SK-MEL-5 (cell line): ENCODE measurements at regions not wholly inside any gene's neighbourhood (a gene's known extent, or its start where the extent isn't known, plus 50 kb on each side); places are given as distances from the start of the nearest gene placed in this dataset.

Experiments used
- DNase-seq: peaks from one replicate; pipeline ENCODE4 v3.0.0-alpha.2; 2016; ENCODE audit warnings: low read depth, low spot score
- in situ Hi-C: cut with HindIII; loops from 2 replicates; pipeline ENCODE4 v1.10.0; 2016; ENCODE audit warnings: low sequenced_read_pairs, high pct_unique_total_duplicates, low pct_unique_long_range_greater_than_20kb

DNA sequence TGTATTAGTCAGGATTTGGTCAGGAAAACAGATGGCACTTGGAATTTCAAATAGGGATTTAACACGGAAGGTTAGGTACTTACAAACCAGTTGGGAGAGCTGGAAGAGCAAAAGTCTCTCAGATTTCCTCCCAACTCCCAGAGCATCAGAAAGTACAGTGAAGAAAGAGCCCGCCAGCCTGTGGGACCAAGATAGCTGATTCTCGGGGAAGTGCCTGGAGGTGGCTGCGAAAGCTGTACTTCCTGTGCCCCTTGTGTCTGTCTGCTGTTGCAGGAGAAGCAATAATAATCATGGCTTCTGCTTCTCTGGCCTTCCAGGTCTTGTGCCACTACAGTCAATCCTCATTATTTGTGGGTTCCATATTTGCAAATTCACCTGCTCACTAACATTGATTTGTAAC, 221.0 kb upstream of the BCOR start:
- in situ Hi-C loops: no loop called here
- no peak for DNase-seq

DNA sequence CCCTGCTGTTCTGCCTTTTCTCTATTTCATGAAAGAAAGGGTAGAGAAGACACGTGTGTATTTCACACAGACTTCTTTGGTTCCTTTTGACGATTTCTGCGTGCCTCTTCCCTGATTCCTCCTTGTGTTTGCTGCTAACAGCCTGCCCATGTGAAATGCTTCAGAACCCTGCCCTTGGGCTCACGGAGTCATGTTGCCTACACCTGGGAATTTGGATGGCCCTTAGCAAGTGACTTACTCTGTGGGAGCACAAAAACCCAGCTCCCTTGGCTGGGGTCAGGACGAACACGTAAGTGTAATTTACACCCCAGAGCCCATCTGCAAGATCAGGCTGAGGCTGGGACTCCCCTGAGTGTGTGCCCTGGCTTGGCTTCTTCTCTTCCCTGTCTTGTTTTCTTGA, 220.3 kb upstream of the BCOR start:
- in situ Hi-C loops: no loop called here
- DNase-seq: no peak

DNA sequence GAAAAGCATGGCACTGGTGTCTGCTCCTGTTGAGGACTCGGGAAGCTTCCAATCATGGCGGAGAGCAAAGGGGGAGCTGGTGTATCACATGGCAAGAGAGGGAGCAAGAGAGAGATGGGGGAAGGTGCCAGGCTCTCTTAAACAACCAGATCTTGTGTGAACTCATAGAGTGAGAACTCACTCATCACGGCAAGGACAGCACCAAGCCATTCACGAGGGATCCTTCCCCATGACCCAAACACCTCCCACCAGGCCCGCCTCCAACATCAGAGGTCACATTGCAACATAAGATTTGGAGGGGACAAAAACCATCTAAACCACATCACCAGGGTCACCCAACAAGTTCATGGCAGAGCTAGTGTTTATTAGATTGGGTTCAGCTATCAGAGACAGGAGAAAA, 218.7 kb upstream of the BCOR start:
- in situ Hi-C loops: no loop called here
- DNase-seq: no peak

DNA sequence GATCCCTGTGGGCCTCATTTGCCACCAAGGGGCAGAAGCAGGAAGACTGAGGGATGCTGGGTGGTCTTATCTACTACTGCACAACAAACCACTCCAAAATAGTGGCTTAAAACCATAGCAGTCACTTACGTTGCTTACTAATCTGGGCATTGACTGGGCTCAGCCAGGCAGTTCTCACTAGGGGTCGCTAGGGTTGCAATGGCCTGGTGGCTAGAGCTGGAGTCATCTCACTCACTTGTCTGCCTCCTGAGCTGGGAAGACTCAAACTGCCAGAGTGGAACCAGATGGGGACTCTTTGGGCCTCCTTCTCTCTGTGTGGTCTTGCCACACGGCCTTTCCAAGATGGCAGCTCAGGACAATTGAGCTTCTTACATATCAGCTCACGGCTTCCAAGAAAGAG, 216.3 kb upstream of the BCOR start:
- in situ Hi-C loops: no loop called here
- DNase-seq: peak; percentile 55

DNA sequence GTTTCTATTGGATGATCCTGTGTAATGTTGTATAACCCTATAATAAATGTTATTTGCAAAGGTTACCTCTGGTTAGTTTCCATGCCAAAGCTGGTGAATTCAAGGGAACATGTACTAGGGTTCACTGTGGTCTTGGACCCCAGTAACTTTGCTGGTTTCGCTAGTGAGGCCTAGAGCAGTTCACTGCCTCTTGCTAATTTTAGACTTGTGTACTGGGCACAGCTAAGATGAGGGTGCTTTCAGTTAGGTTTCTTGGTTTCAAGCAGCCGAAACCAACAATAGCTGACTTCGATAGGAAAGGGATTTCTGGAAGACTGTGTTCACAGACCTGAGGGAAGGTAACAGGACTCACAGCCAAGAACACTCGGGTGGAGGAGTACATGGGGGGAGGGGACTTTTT, 215.5 kb upstream of the BCOR start:
- in situ Hi-C loops: no loop called here
- DNase-seq: no peak

DNA sequence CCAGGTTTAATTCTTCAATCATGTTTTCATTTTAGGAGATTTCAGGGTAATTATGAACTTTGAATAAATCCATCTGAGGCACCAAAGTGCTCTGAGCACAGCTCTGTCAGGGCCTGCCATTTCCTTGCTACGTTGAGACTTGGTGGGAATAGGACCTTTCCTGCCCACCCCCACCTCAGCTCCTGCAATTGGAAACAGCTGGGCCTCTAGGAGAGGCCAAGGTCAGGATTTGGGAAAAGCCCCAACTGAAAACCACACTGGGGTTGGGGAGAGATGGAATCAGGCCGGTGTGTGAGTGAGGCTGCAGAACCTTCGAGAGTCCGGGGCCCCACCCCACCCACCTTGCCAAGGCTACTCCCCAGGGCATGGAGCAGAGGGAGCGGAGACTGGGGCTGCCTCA, 212.7 kb upstream of the BCOR start:
- in situ Hi-C loops: no loop called here
- DNase-seq: no peak

DNA sequence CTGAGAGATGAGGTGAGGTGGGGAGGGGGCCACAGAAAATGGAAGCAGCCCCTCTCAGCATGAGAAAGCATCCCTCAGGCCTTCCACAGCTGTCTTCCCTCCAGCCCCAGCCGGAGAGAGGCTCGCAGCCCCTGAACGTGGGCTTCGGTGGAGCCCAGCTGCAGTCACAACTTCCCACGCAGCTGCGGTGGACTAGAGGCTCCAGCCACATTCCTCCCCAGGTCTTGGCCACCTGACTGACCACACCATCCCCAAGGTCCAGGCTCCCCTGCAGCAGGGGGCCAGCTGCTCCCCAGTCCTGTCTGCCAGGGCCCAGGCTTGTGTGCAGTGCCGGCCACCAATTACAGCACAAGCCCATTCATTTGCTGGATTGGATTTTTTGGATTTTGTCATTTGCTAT, 212.3 kb upstream of the BCOR start:
- in situ Hi-C loops: no loop called here
- DNase-seq: no peak

DNA sequence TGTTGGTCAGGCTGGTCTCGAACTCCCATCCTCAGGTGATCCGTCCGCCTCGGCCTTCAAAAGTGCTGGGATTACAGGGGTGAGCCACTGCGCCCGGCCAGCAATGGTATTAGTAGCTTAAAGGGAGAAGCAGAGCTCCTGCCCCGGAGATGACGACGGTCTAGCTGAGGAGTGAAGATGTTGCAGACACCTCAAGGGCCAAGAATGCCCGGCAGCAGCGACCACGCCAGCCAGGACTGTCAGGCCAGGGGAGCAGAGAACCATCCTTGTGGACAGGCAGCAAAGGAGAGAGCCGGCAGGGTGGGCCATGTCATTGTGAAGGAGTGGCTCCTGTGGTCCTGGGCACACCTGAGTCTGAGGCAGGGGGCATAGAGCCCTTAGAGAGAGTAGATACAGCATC, 210.1 kb upstream of the BCOR start:
- DNase-seq: no peak
- in situ Hi-C loops: no loop called here

DNA sequence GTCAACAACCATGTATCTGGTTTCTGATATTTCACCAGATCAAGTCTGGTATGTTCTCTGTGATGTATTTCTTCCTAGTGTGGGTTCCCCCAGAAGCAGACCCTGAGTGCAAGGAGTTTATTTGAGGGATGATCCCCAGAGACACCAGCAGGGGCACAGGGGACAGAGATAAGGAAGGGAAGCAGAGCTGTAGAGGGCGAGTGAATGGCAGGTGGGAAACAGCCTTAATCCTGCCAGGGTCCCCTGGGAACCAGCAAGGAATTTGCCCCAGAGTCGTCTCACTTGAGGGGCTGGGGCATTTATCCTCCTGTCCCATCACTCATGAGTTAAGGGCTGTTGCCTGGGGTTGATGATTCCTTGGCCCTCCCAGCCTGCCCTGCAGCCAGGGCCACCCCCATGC, 206.4 kb upstream of the BCOR start:
- DNase-seq: no peak
- in situ Hi-C loops: no loop called here

DNA sequence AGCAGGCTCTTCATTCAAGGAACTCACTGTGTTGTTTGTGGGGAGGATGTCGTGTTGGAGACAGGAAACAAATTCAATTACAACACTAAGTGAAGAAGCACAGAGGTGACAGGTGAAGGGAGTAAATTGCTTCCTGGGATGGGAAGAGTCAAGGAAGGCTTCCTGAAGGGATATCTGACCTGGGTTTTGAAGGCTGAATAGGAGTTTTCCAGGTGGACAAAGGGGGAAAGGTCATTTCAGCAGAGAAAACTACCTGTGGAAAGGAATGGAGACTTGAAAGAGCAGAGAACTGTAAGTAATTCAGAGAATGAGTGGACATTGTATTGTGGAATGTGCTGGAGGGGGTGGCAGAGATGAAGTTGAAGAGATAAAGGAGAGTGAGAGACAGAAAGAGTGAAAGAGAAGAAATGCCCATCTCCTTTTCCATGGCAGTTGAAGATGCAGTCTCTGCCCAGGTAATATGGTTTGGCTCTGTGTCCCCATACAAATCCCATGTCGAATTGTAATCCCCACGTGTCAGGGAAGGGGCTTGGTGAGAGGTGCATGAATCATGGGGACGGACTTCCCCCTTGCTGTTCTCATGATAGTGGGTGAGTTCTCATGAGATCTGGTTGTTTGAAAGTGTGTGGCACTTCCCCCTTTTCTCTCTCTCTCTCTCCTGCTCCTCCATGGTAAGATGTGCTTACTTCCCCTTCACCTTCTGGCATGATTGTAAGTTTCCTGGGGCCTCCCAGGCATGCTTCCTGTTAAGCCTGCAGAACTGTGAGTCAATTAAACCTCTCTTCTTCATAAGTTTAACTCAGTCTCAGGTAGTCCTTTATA, 205.7 kb upstream of the BCOR start:
- in situ Hi-C loops: no loop called here
- DNase-seq: no peak

DNA sequence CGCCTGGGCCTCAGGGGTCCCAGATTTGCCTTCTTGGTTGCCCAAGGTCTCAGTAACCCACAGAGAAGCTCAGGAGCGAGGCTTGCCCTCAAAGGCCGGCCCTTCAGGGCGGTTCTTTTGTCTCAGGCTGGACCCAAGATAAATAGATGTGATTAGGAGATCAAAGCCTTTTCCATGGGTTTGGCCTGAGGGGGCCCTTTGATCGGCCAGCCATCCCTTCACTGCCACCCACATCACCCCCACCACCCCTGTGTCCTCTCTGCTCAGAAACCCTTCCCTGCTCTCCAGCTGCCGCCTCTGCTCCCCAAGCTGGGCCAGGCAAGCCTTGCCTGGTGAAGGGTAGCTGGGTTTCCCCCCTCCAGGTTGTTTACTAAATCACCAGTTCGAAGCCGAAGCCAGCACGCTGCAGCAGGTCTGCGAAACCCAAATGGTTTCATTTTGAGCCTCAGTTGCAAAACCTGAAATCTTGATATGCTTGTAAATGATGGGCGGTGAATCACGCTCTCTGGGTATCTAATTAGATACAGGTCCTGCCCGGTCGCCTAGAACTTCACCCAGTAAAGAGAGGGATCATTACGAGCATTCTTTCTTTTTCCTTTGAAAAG, 202.6 kb upstream of the BCOR start:
- no peak for DNase-seq
- in situ Hi-C loops: no loop called here

DNA sequence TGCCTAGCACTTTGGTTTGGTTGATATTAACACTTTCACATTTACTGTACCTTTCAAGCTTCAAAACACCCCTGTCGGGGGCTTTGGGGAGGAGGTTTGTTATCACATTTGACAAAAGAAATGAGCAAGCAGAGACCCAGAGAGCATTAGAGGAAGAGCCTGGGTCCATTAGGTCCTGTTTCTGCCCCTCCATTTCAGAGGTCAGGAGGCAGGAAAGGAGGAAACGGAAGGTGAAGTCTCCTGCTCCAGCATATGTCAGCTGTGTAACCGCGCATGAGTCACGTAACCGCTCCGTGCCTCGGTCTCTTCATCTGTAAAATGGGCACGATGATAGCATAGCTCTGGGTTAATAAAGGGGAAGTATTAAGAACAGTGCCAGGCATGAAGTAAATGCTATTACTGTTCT, 201.9 kb upstream of the BCOR start:
- in situ Hi-C loops: no loop called here
- no peak for DNase-seq

DNA sequence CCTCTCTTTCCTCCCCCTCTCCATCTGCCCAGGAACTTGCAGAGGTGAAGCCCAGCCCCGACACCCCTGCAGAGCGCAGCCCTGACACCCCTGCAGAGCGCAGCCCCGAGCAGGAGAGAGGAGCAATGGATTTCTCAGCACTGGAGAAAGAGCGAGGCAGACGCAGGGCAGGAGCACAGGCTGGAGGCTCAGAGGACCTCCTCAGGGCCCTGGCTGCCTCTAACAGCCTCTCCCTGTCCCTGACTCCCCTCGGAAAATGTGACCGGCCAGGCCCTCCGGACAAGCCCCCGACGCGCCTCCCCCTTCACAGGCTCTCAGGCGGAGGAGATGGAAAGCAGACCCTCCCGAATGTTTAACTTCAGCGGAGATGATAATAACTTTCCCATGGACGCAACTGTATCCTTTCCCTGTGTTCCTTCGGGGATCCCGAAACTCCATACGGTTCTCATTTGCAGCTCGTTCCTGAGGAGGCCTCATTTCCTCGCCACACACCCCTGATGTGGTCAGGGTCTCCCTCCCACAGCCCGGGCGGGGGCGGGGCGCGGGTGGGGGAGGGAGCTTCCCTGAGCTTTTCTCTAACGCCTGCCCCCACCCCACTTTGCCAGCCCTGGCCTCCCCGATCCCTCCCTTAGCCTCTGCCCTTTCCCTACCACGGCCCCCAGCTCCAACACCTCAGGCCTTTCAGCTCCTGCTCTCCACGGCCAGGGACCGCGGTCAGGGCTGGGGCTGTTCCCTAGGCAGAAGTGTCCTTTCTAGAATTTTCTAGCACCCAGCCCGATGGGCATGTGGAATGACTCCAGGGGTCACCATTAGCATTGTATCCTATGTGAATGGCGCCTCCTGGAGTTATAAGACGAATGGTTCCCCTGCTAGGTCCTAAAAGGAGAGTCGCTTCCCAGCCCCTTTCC, 201.1 kb upstream of the BCOR start:
- in situ Hi-C loops: no loop called here
- DNase-seq: peak; percentile 23

DNA sequence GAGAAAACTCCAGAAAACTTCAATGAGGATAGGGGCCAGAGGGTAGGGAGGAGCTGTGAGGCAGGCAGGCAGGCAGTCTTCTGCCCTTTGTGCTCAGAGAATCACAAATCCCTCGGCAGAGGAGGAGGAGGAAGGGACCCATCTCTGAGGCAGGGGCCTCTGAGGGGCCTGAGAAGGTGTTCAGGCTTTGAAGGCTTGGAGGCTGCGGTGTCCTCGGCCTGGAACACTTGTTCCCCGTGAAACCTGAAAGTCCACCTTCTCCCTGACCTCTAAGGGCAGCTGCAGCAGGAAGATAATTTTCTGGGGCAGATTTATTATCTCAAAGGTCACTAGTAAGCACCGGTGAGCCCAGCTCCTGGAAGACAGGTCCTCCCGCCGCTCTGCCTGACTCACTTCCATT, 200.3 kb upstream of the BCOR start:
- in situ Hi-C loops: no loop called here
- no peak for DNase-seq

DNA sequence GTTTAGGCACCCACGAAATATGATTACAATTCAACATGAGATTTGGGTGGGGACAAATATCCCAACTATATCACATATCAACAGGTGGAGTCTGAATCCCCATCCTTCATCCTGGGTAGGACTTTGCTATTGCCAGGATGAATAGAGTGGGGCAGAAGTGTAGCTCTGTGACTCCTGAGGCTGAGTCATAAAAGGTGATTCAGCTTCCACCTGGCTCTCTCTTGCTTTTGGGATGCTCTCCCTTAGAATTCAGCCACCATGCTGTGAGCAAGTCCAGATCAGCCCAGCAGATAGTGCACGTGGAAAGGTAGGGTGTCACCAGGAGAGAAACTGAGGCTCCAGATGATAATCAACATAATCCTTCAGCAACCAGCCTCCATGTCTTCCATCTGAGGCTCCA, 193.8 kb upstream of the BCOR start:
- in situ Hi-C loops: no loop called here
- DNase-seq: no peak

DNA sequence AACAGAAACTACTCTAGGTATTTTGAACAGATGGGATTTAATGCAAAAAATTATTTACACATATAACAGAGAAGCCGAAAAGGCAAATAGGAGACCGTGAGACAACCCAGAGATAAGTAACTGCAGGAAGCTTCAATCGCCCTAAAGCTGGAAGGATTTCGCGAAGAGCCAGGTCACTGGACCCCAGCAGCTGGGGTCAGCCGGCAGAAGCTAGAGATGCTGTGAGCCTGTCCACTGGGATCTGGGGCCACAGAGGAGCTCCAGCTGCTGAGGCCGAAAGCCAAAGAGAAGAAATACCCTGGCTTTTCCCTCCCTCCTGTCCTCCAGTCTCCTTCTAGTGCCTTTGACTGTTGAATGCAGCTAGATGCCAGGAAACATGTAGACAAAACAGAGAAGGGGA, 192.8 kb upstream of the BCOR start:
- in situ Hi-C loops: no loop called here
- DNase-seq: no peak

DNA sequence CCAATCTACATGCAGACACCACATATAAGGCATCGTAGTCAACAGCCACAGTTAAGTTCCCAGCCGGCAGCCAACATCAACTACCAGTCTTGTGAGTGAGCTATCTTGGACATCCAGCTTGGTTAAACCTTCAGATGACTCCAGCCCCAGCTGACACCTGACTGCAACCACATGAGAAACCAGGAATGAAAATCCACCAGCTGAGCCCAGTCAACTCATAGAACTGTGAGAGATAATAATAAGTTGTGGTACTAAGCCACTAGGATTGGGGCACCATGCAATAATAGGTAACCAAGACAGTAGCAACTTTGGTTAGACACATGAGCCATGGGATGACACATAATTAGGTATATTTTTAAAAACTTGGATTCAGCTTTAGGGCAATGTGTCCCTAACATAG, 188.1 kb upstream of the BCOR start:
- in situ Hi-C loops: no loop called here

DNA sequence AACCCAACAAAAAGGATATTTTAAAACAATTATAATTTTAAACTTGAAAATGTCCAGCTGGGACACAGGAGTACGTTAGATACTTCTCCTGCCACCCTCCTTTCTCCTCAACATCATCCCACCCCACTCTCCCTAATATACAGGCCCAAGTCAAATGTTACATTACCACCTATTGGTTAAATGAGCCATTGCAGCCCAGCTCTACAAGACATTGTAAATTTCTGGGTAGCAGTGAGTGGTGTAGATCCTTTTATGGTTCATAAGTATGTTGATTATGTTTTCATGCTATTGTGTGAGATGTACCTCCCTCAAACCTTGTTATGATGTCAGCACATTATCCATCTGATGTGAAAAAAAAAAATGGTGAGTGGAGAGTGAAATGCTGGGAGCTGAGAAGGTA, 187.1 kb upstream of the BCOR start:
- in situ Hi-C loops: no loop called here
- DNase-seq: no peak

More for the DNA sequence above, 188.1 kb upstream of the BCOR start:
- no peak for DNase-seq

DNA sequence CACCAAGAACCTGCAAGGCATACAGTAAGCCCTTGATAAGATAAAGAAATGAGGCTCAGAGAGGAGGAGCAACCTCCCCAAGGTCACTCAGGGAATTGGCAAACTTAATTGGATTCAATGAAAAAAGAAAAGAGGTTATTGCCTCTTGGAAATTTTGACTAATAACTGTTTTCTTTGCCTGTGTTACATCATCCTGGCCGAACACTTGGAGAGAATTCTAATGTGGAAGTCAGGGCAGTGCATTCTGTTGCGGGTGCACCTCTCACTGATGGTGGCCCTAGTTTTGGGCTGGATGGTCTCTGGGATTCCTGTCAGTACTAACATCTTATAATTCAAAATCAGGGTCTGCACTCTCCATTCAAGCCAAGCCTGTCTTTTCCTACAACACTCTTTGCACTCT, 186.2 kb upstream of the BCOR start:
- DNase-seq: no peak
- in situ Hi-C loops: no loop called here
